Prostate gland (tissue), 2 donors: ENCODE measurements at regions not wholly inside any gene's neighbourhood (a gene's known extent, or its start where the extent isn't known, plus 50 kb on each side); places are given as distances from the start of the nearest gene placed in this dataset.
"Not testable (repeated sequence)": the region's sequence is repeated elsewhere in the genome, so short reads cannot be mapped to it uniquely, and the experiment has no call there.

Source experiments
- DNase-seq: peaks from one replicate; pipeline ENCODE4 v3.0.0-alpha.2; 2019; ENCODE audit warnings: low spot score
- H3K27ac ChIP-seq, 2 donors: fragments of 200-600 bp; sonication (generic); 2 replicates each; pipeline ENCODE4 v1.5.1; 2017 to 2019
- H3K27me3 ChIP-seq: fragments of 200-600 bp; sonication (generic); replicated peaks from 2 replicates; pipeline ENCODE4 v1.5.1; 2019; ENCODE audit not compliant: insufficient read depth
- H3K36me3 ChIP-seq, 2 donors: fragments of 200-600 bp; sonication (generic); 1 replicate in 1 of 2; 2 replicates in 1 of 2; pipeline versions ENCODE4 v1.5.1 to v1.8.1; 2017 to 2019
- H3K4me1 ChIP-seq: fragments of 200-600 bp; sonication (generic); replicated peaks from 2 replicates; pipeline ENCODE4 v1.5.1; 2019
- H3K4me3 ChIP-seq, 2 donors: fragments of 200-600 bp; sonication (generic); 2 replicates each; pipeline ENCODE4 v1.5.1; 2017 to 2019
- H3K9me3 ChIP-seq: fragments of 200-600 bp; sonication (generic); 2 replicates; pipeline ENCODE4 v1.5.1; 2017
- POLR2A ChIP-seq: fragments of 450-650 bp; IDR thresholded peaks from one replicate; pipeline ENCODE4 v1.6.1; 2016; ENCODE audit warnings: antibody characterized with exemption, mild to moderate bottlenecking
- POLR2AphosphoS5 ChIP-seq: sonication (generic); formaldehyde crosslinking; IDR thresholded peaks from one replicate; pipeline ENCODE4 v1.6.1; 2017; ENCODE audit warnings: antibody characterized with exemption
- WGBS: methylation state at CpG from one replicate; pipeline ENCODE4 v1.1.5; 2018; 5-methylcytosine and 5-hydroxymethylcytosine counted together
- intact Hi-C: fragments of 100-400 bp; cut with DNase I; formaldehyde crosslinking; loops from one replicate; pipeline ENCODE4 v1.14.2; 2022
- TF ChIP-seq, protein P1 (sequence below), 4 experiments: fragments of 200-600 bp in 2 of 4; fragments of 450-650 bp in 2 of 4; sonication (generic) in 2 of 4; IDR thresholded peaks; 1 replicate in 3 of 4; 2 replicates in 1 of 4; pipeline ENCODE4 v1.5.1; 2016 to 2019; ENCODE audit warnings: antibody characterized with exemption in 4 of 4, mild to moderate bottlenecking in 2 of 4, moderate library complexity in 2 of 4

DNA sequence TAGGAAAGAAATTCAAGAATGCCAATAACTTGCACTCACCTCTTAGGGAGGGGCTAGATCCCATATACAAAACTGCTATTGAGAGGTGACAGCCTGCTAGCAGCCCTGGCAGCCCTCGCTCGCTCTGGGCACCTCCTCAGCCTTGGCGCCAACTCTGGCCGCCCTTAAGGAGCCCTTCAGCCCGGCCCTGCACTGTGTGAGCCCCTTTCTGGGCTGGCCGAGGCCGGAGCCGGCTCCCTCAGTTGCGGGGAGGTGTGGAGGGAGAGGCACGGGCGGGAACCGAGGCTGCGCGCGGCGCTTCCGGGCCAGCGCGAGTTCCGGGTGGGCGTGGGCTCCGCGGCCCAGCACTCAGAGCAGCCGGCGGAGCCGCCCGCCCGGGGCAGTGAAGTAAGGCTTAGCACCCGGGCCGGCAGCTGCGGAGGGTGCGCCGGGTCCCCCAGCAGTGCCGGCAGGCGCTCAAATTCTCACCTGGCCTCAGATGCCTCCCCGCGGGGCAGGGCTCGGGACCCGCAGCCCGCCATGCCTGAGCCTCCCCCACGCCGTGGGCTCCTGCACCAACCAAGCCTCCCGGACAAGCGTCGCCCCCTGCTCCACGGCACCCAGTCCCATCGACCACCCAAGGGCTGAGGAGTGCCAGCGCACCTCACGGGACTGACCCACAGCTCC is 329.9 kb downstream of the FAM181B start:
- no peaks in the 10 kb centered on the region for H3K36me3 ChIP-seq
- H3K27ac ChIP-seq, result no peak overlapping the region
- WGBS, result 93% methylated on average over 27 of the region's 49 CpGs
- no peaks in the 10 kb centered on the region for H3K9me3 ChIP-seq
- H3K27me3 ChIP-seq, result no peaks in the 10 kb centered on the region
- intact Hi-C loops, result no loop called here
- no peaks in the 10 kb centered on the region for H3K4me1 ChIP-seq
- no peak for DNase-seq
- TF ChIP-seq, protein P1, sequence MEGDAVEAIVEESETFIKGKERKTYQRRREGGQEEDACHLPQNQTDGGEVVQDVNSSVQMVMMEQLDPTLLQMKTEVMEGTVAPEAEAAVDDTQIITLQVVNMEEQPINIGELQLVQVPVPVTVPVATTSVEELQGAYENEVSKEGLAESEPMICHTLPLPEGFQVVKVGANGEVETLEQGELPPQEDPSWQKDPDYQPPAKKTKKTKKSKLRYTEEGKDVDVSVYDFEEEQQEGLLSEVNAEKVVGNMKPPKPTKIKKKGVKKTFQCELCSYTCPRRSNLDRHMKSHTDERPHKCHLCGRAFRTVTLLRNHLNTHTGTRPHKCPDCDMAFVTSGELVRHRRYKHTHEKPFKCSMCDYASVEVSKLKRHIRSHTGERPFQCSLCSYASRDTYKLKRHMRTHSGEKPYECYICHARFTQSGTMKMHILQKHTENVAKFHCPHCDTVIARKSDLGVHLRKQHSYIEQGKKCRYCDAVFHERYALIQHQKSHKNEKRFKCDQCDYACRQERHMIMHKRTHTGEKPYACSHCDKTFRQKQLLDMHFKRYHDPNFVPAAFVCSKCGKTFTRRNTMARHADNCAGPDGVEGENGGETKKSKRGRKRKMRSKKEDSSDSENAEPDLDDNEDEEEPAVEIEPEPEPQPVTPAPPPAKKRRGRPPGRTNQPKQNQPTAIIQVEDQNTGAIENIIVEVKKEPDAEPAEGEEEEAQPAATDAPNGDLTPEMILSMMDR (IDR thresholded peaks at IDR 0.05), result no peak
- TF ChIP-seq POLR2A (no peak), POLR2AphosphoS5 (no peak)
- H3K4me3 ChIP-seq, result no peak overlapping the region

DNA sequence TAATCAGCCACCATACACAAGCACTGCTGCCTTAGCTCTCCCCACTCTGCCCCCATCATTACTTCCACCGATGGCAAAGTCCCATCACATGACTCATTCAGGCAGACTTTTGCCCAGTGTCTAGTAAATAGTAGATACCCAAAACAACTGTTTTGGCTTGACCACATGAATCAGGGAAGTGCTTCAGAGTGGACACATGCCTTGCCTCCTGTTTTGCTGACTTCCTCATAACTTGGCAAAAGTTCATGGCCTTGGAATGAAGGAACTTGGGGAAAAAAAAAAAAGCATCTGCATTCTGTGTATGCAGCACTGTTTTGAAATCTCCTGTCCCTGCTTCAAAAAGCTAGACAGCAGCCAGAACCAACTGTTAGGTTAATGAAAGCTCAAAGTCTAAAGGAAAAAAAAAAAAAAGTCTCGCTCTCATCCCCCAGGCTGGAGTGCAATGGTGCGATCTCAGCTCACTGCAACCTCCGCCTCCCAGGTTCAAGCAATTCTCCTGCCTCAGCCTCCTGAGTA is 335.3 kb downstream of the FAM181B start:
- no peaks in the 10 kb centered on the region for H3K27me3 ChIP-seq
- H3K4me1 ChIP-seq, result no peaks in the 10 kb centered on the region
- DNase-seq, result no peak
- 78% methylated on average over 4 of the region's 4 CpGs for WGBS
- H3K9me3 ChIP-seq, result no peaks in the 10 kb centered on the region
- intact Hi-C loops, result no loop called here
- no peaks in the 10 kb centered on the region for H3K36me3 ChIP-seq
- H3K27ac ChIP-seq, result no peak overlapping the region
- H3K4me3 ChIP-seq, result no peak overlapping the region
- no peak for TF ChIP-seq POLR2AphosphoS5
- no peak for TF ChIP-seq POLR2A
- TF ChIP-seq, protein P1 (IDR thresholded peaks at IDR 0.05), result no peak

DNA sequence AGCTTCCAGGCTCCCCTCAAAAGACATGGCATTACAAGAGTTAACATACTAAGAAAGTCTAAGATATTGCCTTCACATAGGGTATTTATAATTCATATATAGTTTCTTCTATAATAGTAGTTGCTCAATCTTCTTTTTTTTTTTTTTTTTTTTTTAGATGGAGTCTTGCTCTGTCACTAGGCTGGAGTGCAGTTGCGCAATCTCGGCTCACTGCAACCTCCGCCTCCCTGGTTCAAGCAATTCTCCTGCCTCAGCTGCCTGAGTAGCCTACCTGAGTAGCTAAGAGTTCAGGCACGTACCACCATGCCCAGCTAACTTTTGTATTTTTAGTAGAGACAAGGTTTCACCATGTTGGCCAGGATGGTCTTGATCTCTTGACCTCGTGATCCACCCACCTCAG is 337.0 kb downstream of the FAM181B start:
- H3K4me3 ChIP-seq, H3K27me3 ChIP-seq, intact Hi-C loops, DNase-seq, H3K27ac ChIP-seq, H3K9me3 ChIP-seq, H3K4me1 ChIP-seq, H3K36me3 ChIP-seq: not testable (repeated sequence)
- 91% methylated on average over 5 of the region's 5 CpGs for WGBS

GRCh38 chr11:82384308-82384707 is 349.4 kb downstream of the FAM181B start:
- H3K27me3 ChIP-seq, result no peaks in the 10 kb centered on the region
- intact Hi-C loops, result no loop called here
- H3K36me3 ChIP-seq, result no peaks in the 10 kb centered on the region
- H3K9me3 ChIP-seq, result no peaks in the 10 kb centered on the region
- 70% methylated on average over 1 of the region's 1 CpG for WGBS
- no peaks in the 10 kb centered on the region for H3K4me1 ChIP-seq
- H3K27ac ChIP-seq, result no peak overlapping the region
- TF ChIP-seq POLR2AphosphoS5 (no peak), POLR2A (no peak)
- TF ChIP-seq, protein P1 (IDR thresholded peaks at IDR 0.05), result no peak
- DNase-seq, result no peak
- H3K4me3 ChIP-seq, result no peak overlapping the region

- TF ChIP-seq, protein P1 (IDR thresholded peaks at IDR 0.05), result no peak
- no peak for TF ChIP-seq POLR2AphosphoS5
- Histone ChIP-seq H3K9me3 (no peaks in the 10 kb centered on the region), H3K36me3 (no peaks in the 10 kb centered on the region), H3K27me3 (no peaks in the 10 kb centered on the region), H3K4me1 (no peaks in the 10 kb centered on the region), H3K27ac (no peak overlapping the region), H3K4me3 (no peak overlapping the region)
- WGBS, result 90% methylated on average over 4 of the region's 4 CpGs
- intact Hi-C loops, result no loop called here
- no peak for DNase-seq
Observed at GRCh38 chr11:82373781-82374542, 359.7 kb downstream of the FAM181B start.
